Left forelimb (tissue), 1 donor: ENCODE measurements at regions not wholly inside any gene's neighbourhood (a gene's known extent, or its start where the extent isn't known, plus 50 kb on each side); places are given as distances from the start of the nearest gene placed in this dataset.
"Not testable (repeated sequence)": the region's sequence is repeated elsewhere in the genome, so short reads cannot be mapped to it uniquely, and the experiment has no call there.

Experiments
- DNase-seq: peaks from one replicate; pipeline ENCODE4 v3.0.0-alpha.2; 2018; ENCODE audit warnings: low spot score

DNA sequence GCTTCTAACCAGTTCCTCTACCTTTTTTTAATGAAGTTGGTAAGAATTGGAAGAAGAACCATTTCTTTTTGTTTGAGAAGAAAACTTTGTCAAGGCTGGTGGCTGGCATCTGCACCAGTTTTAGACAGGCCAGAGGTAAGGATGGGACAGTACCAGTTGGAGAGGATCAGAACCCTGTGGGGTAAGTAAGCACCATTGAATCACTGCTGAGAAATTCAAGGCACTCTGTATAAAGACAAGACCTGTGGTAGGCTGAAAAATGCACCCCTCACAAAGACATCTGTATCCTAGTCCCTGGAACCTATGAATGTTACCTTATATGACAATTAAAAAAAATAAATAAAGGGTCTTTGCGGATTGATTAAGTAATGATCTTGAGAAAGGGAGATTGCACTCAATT lies 166.7 kb upstream of the NRP1 start:
- DNase-seq: no peak

- DNase-seq: no peak
Observed at GRCh38 chr10:33498391-33498891, 164.0 kb upstream of the NRP1 start.

DNA sequence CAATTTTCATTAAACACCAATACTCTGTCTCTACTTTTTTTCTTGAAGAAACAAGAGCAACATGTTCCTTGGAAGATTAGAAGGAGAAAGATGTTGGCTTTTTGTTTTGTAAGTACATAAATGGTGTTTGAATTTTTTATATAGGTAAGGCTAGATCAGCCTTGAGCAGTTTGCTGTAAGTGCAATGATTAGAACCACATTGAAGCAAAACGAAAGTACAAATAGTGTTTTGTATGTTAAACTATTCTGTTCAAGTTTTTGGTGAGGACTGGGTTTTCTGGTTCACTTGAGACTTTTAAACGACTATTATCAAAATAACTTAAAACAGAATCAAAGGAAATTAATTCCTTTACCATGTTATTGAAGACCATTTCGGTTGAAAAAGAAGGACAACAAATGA lies 162.9 kb upstream of the NRP1 start:
- DNase-seq: no peak

GRCh38 chr10:33496096-33496495 lies 161.6 kb upstream of the NRP1 start:
- DNase-seq: no peak

GRCh38 chr10:33494694-33495265 lies 160.3 kb upstream of the NRP1 start:
- DNase-seq: no peak

- DNase-seq: no peak
Observed at GRCh38 chr10:33493978-33494377, 159.5 kb upstream of the NRP1 start.

GRCh38 chr10:33493497-33493896 lies 159.0 kb upstream of the NRP1 start:
- no peak for DNase-seq

DNA sequence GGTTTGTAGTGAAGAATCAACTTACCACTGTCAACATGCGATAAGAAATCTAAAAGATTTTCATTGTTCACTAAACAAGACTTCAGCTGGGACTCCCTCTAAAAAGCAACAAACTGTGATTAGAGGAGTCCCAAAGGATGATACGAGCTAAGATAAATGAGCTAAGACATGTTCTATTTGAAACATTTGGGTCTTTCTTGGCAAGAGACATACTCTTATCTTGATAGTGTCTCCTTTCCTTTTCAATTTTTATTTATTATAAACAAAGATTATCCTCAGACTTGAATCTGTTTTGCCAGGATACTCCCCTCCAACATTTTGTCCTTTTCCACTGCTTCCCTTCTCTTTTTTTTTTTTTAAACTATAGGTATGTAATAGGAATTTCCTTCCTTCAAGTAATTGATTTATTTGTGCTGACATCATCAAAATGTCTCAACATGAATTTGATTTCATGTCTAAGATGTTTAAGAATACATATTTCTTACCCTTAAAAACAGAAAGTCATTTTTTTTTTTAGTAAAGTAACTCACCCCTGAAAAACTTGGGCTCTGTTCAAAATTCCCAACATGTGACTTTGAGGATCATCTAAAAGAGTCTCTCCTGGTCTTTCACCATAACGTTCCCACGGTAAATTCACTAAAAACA lies 158.4 kb upstream of the NRP1 start:
- no peak for DNase-seq

DNA sequence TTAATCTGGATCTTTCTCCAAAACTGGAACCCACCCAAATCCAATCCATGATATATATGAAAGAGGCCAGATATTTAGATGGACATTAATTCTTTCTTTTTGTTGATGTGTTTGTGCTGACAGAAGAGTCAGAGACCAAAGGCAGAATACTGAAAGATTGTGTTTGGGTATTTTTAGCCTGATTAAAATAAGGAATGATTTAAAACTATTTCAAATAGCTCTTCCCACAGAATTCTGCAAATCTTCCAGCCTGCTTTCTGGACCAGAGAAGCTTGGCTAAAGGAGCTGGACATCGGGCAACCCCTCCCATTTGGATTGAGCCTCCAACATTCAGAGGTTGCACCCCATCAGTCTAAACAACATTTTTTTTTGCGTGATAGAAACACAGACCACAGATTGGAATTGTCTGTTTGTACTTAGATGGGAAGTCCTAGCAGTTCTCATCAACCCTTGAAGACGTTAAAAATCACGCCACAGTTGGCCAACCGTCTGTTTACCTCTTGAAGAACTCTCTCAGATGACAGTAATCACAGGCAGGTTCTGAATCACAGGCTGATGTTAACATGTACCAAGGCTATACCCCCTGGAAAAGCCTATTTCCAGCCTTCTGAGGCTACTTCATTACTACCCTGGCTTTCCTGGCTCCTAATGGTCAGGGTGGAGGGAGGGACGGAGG lies 155.2 kb upstream of the NRP1 start:
- no peak for DNase-seq

DNA sequence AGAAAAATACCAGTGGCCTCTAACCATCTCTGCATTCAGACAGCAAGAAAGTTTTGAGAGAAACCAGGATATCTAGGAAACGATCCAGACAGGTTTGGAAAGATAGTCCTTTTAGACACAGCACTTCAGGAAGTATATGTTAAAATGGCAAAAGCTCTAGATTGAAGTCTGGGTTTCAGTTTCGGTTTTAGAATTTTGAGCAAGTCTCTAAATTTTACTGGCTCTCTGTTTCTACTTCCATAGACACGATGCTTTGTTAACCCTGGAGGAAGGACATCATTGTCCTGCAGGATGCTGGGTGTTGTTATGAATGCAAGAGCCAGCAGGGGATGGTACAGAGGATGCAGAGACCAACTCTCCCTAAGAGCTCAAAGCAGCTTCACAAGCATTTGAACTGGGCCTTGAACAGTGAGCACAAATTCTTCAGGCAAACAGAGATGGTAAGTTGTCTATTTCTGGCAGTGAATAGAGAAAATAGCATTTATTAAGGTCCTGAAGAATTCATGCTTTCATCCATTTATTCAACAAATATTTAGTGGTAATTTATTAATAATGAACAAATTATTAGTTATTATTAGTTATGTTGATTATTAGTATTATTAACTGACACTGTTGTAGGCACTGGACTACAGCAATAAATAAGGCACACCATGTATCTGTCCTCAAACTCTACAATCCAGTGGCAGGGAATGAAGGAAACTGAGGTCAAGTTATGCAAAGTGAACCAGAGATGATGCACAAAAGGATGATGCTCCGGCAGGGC lies 152.7 kb upstream of the NRP1 start:
- DNase-seq: no peak

DNA sequence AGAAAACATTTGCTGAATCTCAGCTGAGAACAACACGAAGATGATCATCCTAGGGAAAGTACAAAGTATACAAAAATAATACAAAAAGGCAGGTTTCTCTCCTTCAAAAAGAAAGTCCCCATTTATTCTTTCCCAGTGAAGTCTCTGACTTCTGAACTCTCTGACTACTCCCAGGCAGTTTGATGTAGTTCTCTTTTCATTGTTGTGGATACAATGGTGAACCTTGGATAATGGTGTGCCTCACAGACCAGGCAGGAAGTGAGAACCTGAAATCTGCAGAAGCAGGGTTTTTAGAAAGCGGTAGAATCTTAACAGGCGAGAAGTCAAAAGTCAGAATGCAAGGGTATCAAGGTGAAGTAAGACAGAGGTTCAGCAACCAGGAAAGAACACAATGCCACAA lies 150.8 kb upstream of the NRP1 start:
- DNase-seq: no peak

- no peak for DNase-seq
Observed at GRCh38 chr10:33484787-33485186, 150.3 kb upstream of the NRP1 start.

DNA sequence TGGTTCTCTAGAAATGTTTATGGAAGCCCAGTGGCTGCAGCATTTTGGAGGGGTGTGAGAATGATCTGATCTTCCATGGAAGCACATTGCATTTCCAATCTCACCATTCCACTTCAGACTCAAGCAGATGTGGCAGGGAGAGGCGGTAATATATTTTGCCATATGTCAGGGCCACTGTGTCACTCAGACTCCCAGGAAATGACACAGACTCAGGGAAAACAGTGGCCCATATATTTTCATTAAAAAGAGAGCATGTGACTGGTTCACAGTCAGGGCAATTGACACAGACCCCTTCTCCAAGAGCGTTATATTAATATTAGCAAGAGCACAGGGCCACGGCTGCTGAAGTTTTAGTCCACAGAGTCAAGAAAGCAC lies 149.3 kb upstream of the NRP1 start:
- no peak for DNase-seq

- no peak for DNase-seq
Observed at GRCh38 chr10:33483124-33483815, 148.8 kb upstream of the NRP1 start.

DNA sequence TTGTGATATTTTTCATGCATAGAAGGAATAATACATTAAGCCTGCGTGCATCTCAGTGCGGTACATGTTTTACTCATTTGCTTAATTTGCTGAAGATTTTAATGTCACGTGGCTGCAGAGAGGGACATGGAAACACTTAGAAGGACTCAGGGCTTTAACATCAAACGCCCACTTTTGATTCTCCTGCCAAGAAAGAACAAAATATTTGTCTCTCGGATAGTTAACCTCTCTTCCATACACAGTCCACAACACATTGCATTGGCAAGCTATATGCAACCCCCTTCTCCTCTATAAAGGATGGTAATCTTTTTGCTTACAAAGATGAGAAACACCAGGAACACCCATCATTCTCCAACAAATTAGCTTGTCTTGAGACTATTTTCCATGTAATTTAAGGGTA lies 148.0 kb upstream of the NRP1 start:
- no peak for DNase-seq

GRCh38 chr10:33481184-33481583 lies 146.7 kb upstream of the NRP1 start:
- no peak for DNase-seq

GRCh38 chr10:33480417-33480816 lies 145.9 kb upstream of the NRP1 start:
- not testable (repeated sequence) for DNase-seq

- DNase-seq: no peak
Observed at GRCh38 chr10:33478675-33479125, 144.2 kb upstream of the NRP1 start.

GRCh38 chr10:33478089-33478674 lies 143.7 kb upstream of the NRP1 start:
- no peak for DNase-seq

GRCh38 chr10:33477291-33478088 lies 143.0 kb upstream of the NRP1 start:
- DNase-seq: no peak

DNA sequence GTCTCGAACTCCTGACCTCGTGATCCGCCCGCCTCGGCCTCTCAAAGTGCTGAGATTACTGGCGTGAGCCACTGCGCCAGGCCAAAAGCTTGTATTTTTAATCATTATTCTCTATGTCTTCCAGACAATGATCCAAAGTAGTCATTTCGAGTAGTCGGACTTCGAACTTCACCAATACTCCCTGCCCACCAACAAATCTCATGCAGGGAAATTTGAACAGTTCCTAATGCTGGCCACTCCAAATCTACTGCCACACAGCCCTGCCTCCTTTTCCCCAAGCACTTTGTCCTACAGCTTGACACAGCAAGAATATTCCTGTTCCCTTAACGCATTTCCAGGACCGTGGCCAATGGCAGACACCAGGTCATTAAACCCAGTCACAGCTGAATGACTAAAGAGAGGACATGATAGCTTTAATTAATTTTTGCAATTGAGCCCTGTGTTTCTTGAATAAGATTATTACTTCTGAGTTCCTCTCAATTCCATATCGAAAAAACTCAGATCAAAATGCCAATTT lies 142.3 kb upstream of the NRP1 start:
- DNase-seq: no peak
